ENCODE measurements at regions not wholly inside any gene's neighbourhood (a gene's known extent, or its start where the extent isn't known, plus 50 kb on each side); places are given as distances from the start of the nearest gene placed in this dataset.

GRCh38 chr1:22321917-22322316, 129.7 kb upstream of the ZBTB40 start:
- intact Hi-C loops (cut with DNase I; ENCODE audit: low total_unique reads), result no loop called here
- H3K9me3 ChIP-seq, result no peaks in the 10 kb centered on the region

GRCh38 chr1:22323141-22323845, 128.4 kb upstream of the ZBTB40 start:
- Histone ChIP-seq H3K4me3 (no peak overlapping the region), H3K4me1 (no peaks in the 10 kb centered on the region), H3K36me3 (no peaks in the 10 kb centered on the region), H3K27ac (no peak overlapping the region), H3K9me3 (no peaks in the 10 kb centered on the region), H3K27me3 (no peaks in the 10 kb centered on the region)
- DNase-seq (ENCODE audit: low spot score in 2 of 2), result peak in 1 of 2 donors; percentile 48
- TF ChIP-seq POLR2AphosphoS5 (IDR thresholded peaks at IDR 0.05) (no peak), CTCF (IDR thresholded peaks at IDR 0.05) (no peak), POLR2A (IDR thresholded peaks at IDR 0.05) (no peak)
- intact Hi-C loops (cut with DNase I; ENCODE audit: low total_unique reads), result no loop called here

More at GRCh38 chr1:22321917-22322316, 129.7 kb upstream of the ZBTB40 start:
- Histone ChIP-seq H3K36me3 (no peaks in the 10 kb centered on the region), H3K27ac (no peak overlapping the region), H3K27me3 (no peaks in the 10 kb centered on the region), H3K4me3 (no peak overlapping the region), H3K4me1 (no peaks in the 10 kb centered on the region)
- TF ChIP-seq POLR2A (IDR thresholded peaks at IDR 0.05) (no peak), POLR2AphosphoS5 (IDR thresholded peaks at IDR 0.05) (no peak), CTCF (IDR thresholded peaks at IDR 0.05) (no peak)
- DNase-seq (ENCODE audit: low spot score in 2 of 2), result peak in 1 of 2 donors; percentile 44

GRCh38 chr1:22323846-22324504, 127.7 kb upstream of the ZBTB40 start:
- Histone ChIP-seq H3K36me3 (no peaks in the 10 kb centered on the region), H3K4me3 (no peak overlapping the region), H3K4me1 (no peaks in the 10 kb centered on the region), H3K9me3 (no peaks in the 10 kb centered on the region), H3K27me3 (no peaks in the 10 kb centered on the region), H3K27ac (no peak overlapping the region)
- peak in 1 of 2 donors; percentile 28 for DNase-seq (ENCODE audit: low spot score in 2 of 2)
- TF ChIP-seq POLR2AphosphoS5 (IDR thresholded peaks at IDR 0.05) (no peak), POLR2A (IDR thresholded peaks at IDR 0.05) (no peak), CTCF (IDR thresholded peaks at IDR 0.05) (no peak)
- intact Hi-C loops (cut with DNase I; ENCODE audit: low total_unique reads), result no loop called here

- Histone ChIP-seq H3K36me3 (no peaks in the 10 kb centered on the region), H3K27ac (no peak overlapping the region), H3K4me3 (no peak overlapping the region), H3K4me1 (no peaks in the 10 kb centered on the region), H3K9me3 (no peaks in the 10 kb centered on the region), H3K27me3 (no peaks in the 10 kb centered on the region)
- intact Hi-C loops (cut with DNase I; ENCODE audit: low total_unique reads), result no loop called here
- TF ChIP-seq POLR2A (IDR thresholded peaks at IDR 0.05) (no peak), POLR2AphosphoS5 (IDR thresholded peaks at IDR 0.05) (no peak), CTCF (IDR thresholded peaks at IDR 0.05) (no peak)
- peak in 1 of 2 donors; percentile 47 for DNase-seq (ENCODE audit: low spot score in 2 of 2)
Measured at GRCh38 chr1:22325531-22326371, 125.9 kb upstream of the ZBTB40 start.
